ENCODE measurements at regions not wholly inside any gene's neighbourhood (a gene's known extent, or its start where the extent isn't known, plus 50 kb on each side); places are given as distances from the start of the nearest gene placed in this dataset.

DNA sequence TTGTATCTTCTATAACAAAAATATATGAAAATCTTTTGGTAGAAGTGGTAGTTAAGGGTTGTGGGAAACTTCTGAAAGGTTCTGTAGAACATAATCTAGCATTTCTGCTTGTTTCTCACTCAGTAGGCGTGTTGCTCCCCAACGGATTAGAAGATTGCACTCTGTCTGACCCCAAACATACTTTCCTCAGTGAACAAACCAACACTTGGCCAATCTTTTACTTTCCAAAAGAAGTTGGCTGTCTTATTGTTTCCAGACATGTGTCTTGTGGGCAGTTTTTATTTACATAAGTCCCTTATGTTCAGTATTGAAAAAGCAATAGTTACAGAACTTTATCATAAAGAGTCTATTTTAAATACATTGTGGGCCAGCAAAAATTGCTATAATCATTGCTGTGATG lies 312.8 kb upstream of the EPHA5 start:
- DNase-seq: no peak

- DNase-seq: no peak
These were observed 306.0 kb upstream of the EPHA5 start for GRCh38 chr4:65976287-65976686.

DNA sequence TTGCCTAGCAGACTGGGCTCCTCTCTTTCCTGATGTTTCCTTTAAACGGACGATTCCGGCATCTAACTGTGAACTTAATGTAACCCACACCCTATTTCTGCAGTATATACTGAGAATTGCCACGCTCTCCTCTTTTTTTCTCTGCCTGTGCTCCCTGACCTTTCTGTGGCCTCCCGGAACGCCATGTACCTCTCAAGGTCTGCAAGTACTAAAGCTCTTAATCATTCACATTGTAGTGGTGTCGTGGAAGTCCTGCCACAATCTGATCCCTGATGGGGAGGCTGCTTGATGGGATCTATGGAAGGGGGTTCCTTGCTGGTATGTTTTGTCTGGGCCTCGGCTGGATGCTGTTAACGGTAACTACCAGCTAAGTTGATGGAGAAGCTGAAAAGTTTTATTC lies 302.9 kb upstream of the EPHA5 start:
- DNase-seq: no peak

- DNase-seq: no peak
These were observed 301.4 kb upstream of the EPHA5 start for GRCh38 chr4:65971686-65972085.

- no peak for DNase-seq
These were observed 298.7 kb upstream of the EPHA5 start for GRCh38 chr4:65968831-65969558.

- no peak for DNase-seq
These were observed 290.5 kb upstream of the EPHA5 start for GRCh38 chr4:65960751-65961150.

DNA sequence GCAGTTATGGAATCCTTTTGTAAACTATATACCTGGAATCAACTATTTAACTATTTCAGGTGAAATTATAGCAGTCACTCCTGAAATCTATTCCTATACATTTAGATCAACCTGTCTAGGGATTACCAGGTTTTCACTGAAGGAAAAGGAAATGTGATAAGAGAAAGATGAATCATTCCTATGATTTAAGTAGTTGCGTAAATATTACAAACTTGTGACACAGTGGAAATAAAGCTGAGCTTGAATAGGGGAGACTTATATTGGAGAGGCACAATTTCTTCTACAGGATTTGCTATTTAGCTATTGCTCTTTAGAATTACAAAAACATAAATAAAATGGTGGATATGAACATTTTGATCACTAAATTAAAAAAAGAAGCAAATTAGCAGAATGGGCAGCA lies 284.1 kb upstream of the EPHA5 start:
- no peak for DNase-seq

GRCh38 chr4:65951177-65951576 lies 280.9 kb upstream of the EPHA5 start:
- DNase-seq: no peak

DNA sequence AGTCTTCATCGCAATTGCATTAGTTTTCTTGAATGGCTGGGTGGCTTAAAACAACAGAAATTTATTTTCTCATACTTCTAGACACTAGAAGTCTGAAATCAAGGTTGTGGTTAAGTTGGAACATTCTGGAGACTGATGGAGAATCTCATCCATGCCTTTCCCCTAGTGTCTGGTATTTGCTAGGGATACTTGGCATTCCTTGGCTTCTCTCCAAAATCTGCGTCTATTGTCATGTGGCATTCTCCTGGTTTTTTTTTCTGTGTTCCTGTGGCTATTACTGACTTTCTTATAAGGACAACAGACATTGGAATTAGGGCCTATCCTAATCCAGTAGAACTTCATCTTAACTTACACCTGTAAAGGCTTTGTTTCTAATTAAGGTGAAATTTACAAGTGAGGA lies 272.8 kb upstream of the EPHA5 start:
- DNase-seq: no peak

DNA sequence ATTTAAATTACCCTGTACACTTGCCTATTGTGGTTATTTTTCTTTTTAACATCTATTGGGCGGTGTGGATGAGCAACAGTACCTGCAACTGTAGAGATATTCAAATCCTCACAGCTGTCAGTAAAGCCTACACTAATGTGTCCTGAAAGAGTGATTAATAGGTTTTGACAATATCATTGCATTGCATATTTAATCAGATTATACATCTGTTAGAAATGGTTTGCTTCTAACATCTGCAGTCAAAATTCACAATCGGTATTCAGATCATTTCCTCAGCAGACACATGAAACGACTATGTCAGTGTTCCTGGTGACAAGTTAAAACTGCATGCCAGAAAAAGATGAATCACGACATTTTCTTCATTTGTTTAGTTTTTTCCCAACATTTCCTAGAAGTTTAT lies 254.6 kb upstream of the EPHA5 start:
- no peak for DNase-seq

DNA sequence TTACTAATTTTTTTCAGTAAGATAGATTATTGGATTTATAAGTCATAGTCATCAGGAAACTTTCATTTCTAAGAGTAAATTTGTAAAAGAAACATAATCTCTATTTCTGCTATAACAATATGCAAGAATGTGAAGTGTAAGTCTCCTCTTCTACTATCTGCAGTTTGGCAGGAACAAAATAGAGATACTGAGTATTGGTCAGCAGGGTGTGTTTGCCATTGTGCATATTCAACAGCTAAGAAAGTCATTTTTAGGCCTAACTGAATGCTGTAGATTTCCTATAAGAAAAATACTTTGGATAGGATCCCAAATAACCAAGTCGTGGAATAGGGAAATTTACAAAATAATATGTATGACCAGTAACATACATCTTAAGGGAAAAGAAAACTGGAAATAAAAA lies 253.3 kb upstream of the EPHA5 start:
- DNase-seq: no peak

GRCh38 chr4:65921180-65921579 lies 250.9 kb upstream of the EPHA5 start:
- DNase-seq: no peak

GRCh38 chr4:65918872-65919271 lies 248.6 kb upstream of the EPHA5 start:
- DNase-seq: no peak

DNA sequence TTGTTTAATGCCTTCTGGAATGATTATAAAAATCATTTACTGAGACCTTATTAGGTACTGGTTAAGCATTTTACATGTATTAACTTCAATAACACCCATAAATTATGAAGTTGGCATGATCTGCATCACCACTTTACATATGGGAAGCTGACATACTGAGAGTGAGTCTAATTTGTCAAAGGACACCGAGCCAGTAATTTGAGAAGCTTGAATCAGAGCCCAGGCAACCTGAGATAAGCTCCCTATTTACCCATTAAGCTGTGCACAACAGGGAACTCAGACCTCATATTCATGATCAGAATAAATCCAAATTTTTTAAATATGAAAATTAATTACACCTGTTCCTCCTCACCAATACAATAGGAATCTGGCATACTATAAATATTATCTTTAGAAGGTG lies 247.9 kb upstream of the EPHA5 start:
- DNase-seq: no peak

GRCh38 chr4:65917486-65917885 lies 247.2 kb upstream of the EPHA5 start:
- no peak for DNase-seq

DNA sequence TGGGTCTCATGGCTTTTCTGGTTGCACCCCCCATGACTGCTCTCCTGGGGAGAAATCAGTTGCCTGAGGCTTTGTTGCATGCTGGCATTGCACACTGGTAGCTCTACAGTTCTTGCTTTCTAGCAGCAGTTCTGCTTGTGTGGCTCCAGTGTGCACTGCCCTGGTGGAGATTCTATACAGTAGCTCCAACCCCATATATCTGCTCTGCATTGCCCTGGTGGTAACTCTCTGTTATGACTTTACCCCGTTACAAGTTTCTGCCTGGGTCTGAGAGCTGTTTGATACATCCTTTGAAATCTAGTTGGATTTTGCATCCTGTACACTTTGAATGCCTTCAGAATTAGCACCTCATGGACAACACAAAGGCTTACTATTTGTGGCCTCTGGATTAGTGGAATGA lies 241.4 kb upstream of the EPHA5 start:
- no peak for DNase-seq

- DNase-seq: no peak
These were observed 223.9 kb upstream of the EPHA5 start for GRCh38 chr4:65893957-65894755.

DNA sequence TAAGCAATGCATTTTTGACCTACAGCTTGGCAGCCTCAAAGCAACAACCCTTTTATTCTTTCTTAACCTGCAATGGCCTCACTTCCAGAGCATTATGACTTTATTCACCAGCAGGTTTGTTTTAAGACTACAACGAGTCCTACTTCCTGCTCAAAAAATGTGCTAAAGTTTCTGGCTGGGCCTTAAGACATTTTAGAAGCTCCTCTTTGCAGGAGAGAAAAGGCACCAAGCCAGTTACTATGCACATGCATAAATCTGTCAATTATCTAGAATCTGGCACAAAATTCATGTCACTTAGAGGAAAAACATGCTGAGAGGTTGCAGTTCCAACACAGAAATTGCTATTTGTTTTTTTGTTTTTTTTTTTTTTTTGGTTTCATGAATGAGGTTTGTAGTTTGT lies 223.0 kb upstream of the EPHA5 start:
- no peak for DNase-seq

- DNase-seq: no peak
These were observed 210.3 kb upstream of the EPHA5 start for GRCh38 chr4:65880594-65880993.

DNA sequence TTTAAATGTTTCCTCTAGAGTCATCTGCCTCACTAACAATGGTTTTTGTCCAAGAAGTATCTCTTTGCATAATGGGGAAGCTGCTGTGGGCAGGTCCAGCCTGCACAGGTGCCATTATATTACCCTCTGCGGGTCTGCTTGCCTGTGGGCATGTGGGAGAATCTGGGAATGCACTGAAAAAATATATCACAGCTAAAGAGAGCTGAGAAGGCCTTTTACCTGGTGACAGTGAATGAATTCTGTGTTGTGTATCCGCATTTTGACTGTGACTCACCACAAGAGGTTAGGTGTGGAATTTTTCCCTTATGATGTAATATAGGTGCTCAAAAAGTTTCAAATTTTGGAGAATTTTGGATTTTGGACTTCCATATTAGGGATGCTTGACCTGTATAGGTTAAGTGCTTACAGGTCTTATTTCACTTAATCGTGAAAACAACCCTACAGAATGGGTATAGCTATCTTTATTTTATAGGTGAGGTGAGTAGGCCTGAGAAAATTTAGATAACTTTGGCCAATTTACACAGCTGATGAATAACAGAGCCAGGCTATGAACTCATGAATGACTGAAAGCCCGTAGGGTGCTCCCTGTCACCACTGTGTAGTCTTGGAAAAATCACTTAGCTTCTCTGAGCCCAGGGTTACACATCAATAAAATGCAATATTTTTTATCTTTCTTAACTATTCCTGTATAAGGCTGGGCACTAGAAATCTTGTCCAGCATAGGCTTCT lies 198.0 kb upstream of the EPHA5 start:
- no peak for DNase-seq

DNA sequence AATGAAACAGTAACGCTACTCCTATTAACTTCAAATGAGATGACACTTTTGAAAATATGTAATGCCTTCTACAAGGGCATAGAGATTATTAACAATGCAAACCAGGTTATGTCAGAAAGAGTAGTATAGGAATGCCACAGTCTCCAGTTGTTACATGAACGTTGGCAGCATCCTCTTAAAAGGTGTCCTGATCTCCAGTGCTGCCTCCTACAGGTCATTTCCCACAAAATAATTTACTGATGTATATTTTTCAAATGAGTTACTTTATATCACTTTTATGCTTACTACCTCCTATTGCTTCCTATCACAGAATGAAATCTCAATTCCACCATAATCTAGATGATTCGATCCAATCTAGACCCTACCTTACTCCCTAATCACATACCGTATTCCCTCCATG lies 195.2 kb upstream of the EPHA5 start:
- DNase-seq: no peak

DNA sequence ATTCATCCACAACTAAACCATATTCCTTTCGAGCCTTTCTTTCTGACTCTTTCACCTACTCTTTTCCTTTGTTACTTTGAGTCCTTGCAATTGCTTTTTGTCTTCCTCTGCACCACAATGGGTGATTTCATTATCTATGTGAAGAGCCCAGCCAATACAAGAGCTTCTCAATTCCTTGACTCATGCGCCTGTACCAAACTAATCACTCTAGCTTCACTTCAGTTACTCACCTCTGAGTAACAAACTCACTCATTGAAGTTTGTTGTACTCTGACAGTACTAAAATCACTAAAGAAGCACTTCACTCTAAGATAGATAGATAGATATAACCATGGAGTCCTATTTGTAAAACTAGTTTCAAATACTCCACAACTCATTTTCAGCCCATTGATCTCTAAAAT lies 191.7 kb upstream of the EPHA5 start:
- no peak for DNase-seq

DNA sequence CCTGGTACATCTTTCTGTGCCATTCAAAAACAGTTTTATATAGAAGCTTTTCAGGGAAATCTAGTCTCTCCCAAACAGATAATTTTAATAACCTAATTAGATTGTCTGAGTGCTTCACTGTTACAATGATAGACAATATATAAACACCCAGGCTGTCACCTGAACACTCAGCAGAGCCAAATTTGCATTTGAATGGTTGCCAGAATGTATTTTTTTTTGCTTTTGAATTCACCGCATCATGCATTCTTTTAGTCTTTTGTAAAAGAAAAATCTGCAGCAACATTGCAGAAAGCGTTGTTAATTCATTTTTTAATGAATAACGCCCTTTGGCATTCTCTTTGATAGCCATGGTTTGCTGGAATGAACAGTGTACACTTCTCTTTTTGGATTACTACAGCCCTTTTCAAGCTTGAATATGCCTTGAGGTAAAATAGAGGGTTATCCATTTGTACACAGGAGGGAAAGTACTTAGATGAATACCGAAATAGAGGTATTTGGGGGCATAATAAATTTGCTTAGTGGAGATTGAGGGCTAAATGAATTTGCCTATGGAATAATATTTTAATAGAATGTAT lies 175.0 kb upstream of the EPHA5 start:
- DNase-seq: no peak

Measured in activated CD4-positive, alpha-beta T cell treated with anti-CD3 and anti-CD28 coated beads, Interleukin-2, amount 50 U/mL, for 16 hours (primary cell).